GM19463 (cell line): ENCODE measurements at regions not wholly inside any gene's neighbourhood (a gene's known extent, or its start where the extent isn't known, plus 50 kb on each side); places are given as distances from the start of the nearest gene placed in this dataset.
"Not testable (repeated sequence)": the region's sequence is repeated elsewhere in the genome, so short reads cannot be mapped to it uniquely, and the experiment has no call there.

Experiments used
- ATAC-seq: cut with Tn5 transposase; IDR thresholded peaks from one replicate; pipeline ENCODE4 v1.9.1; 2021; ENCODE audit warnings: mild to moderate bottlenecking, moderate library complexity; ENCODE audit not compliant: unreplicated experiment

DNA sequence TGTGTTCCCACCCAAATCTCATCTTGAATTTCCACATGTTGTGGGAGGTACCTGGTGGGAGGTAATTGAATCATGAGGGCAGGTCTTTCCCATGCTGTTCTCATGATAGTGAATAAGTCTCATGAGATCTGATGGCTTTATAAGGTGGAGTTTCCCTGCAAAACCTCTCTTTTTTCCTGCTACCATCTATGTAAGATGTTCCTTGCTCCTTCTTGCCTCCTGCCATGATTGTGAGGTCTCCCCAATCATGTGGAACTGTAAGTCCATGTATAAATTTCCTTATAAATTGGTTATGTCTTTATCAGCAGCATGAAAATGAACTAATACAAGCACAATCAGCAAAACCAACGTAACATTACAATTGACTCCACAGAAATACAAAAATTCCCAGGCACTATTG lies 814.8 kb upstream of the CITED2 start:
- not testable (repeated sequence) for ATAC-seq

DNA sequence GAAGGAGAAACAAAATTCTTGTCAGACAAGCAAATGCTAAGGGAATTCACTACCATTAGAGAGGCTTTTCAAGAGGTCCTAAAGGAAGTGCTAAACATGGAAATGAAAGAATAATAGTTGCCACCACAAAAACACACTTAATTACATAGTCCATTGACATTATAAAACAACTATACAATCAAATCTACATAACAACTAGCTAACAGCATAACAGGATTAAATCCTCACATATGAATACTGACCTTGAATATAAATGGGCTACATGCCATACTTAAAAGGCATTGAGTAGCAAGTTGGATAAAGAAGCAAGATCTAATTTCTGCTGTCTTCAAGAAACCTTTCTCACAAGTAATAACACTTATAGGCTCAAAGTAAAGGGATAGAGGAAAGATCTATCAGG lies 811.5 kb upstream of the CITED2 start:
- ATAC-seq, result no peak

GRCh38 chr6:140183881-140184280 lies 809.4 kb upstream of the CITED2 start:
- ATAC-seq, result no peak

GRCh38 chr6:140182821-140183220 lies 808.4 kb upstream of the CITED2 start:
- no peak for ATAC-seq

DNA sequence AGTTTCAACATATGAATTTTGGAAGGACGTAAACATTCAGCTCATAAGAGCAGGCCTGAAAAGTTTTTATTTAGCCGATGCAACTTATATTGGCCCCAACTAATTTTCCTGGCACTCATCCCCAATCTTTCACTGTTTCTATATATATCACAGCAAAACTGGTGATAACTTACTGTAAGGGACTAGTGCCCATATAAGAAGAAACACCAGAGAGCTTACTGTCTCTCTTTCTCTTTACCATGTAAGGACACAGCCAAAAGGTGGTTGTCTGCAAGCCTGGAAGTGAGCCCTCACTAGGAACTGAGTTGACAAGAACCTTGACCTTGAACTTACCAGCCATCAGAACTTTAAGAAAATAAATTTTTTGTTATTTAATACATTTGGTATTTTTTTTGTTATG lies 807.4 kb upstream of the CITED2 start:
- no peak for ATAC-seq

DNA sequence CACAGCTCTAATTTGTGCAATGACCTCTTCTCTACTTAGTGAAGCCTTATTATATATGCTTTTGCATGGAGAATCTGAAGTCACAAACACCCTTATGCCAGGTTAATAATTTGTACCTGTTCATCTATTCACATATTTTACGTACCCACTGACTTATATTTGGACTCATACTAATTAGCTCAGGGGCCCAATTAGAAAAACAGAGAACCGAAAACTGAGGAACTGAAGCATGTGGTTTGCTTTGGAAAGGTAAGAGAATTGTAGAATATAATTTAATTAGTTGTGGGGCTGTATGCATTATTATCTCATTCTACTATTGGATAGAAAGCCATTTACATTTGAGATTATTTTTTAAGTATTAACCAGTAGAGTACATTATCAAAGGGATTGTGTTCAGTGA lies 805.9 kb upstream of the CITED2 start:
- no peak for ATAC-seq

- ATAC-seq, result no peak
Observed at GRCh38 chr6:140178935-140179334, 804.5 kb upstream of the CITED2 start.

GRCh38 chr6:140178520-140178919 lies 804.1 kb upstream of the CITED2 start:
- ATAC-seq, result no peak

DNA sequence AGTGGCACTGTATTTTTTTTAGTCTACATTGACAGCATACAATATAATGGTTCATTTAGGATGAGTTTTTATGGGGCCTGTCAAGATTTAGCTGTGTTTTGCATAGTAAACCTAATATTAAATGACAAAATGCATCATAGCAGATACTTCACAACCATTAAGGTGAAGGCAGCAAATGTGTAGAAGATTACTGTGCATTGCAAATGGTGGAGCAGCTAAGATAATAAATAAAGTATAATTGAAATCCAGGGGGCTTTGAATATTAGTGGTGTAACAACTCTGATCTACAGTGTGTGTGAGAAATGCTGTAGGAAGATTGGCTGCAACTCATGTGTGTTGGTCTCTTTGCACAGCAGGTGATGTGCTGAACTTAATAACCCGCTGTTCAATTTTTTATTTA lies 801.9 kb upstream of the CITED2 start:
- no peak for ATAC-seq

- no peak for ATAC-seq
Observed at GRCh38 chr6:140175486-140175885, 801.0 kb upstream of the CITED2 start.

- ATAC-seq, result no peak
Observed at GRCh38 chr6:140174524-140174923, 800.1 kb upstream of the CITED2 start.

DNA sequence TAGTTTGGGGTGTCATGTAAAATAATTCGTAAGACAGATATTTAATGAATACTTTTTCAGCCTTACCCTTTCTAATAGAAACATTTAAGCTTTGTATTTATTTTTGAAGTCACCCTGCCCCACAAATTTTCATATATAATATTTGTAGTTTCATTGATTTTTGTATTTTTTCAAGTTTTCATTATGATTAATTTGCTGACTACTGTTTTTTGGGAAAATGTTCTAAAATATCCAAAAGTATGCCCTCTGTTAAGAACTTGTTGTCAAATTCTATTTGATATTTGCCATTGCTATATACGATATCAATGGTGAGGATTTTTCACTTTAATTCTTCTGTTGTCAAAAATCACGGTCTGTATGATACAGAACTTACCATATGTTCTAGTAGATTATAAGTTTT lies 793.9 kb upstream of the CITED2 start:
- no peak for ATAC-seq

GRCh38 chr6:140160909-140161308 lies 786.5 kb upstream of the CITED2 start:
- ATAC-seq, result no peak

GRCh38 chr6:140160494-140160893 lies 786.0 kb upstream of the CITED2 start:
- ATAC-seq, result no peak

GRCh38 chr6:140156131-140156530 lies 781.7 kb upstream of the CITED2 start:
- ATAC-seq, result no peak

- no peak for ATAC-seq
Observed at GRCh38 chr6:140155451-140156126, 781.1 kb upstream of the CITED2 start.

DNA sequence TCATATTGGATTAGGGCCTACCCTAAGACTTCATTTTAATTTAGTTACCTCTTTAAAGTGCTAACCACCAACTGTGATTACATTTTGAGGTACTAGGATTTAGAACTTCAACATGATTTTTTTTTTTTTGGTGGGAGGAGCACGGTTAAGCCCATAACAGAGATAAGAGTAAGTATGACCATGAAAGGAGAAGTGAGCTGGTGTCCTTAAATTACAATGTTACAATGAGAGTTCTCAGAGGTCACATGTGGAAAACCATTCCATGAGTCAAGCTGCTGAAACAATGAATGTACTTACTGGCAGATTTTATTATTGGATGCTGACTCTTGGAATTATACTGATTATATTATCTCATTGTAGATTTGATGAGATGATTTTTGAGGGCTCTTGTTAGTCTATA lies 779.3 kb upstream of the CITED2 start:
- no peak for ATAC-seq

DNA sequence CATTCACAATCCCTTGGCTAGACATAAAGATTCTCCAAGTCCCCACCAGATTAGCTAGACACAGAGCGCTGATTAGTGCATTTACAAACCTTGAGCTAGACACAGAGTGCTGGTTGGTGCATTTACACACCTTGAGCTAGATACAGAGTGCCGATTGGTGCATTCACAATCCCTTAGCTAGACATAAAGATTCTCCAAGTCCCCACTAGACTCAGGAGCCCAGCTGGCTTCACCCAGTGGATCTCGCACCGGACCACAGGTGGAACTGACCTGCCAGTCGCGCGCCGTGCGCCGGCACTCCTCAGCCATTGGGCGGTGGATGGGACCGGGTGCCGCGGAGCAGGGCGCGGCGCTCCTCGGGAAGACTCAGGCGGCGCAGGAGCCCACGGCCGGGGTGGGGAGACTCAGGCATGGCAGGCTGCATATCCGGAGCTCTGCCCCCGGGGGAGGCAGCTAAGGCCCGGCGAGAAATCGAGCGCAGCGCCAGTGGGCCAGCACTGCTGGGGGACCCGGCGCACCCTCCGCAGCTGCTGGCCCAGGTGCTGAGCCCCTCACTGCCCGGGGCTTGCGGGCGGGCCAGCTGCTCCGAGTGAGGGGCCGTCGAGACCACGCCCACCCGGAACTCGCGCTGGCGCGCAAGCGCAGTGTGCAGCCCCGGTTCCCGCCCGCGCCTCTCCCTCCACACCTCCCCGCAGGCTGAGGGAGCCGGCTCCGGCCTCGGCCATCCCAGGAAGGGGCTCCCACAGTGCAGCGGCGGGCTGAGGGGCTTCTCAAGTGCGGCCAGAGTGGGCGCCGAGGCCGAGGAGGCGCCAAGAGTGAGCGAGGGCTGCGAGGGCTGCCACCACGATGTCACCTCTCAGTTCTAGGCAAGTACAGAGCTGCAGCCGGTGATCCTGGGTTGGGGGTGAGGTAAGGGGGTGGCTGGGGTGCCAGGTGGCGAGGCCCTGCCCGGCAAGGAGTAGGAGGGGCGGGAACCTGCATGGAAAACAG lies 773.7 kb upstream of the CITED2 start:
- not testable (repeated sequence) for ATAC-seq

DNA sequence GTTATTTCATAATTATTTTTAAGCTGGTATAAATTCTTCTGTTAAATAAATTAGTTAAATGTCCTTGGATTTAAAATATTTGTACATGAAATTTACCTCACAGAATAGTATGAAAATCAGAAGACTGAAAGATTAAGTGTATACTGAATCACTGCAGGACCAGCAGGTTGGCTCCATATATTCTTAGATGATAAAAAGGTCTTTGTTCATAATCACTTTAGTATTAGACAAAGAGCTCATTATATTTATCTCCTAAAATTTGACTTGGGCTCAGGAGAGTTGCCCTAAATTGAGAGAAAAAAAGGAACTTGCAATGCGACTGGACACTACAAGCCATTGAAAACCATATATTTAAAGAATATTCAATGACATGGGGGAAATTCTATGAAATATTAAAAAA lies 766.4 kb upstream of the CITED2 start:
- no peak for ATAC-seq

DNA sequence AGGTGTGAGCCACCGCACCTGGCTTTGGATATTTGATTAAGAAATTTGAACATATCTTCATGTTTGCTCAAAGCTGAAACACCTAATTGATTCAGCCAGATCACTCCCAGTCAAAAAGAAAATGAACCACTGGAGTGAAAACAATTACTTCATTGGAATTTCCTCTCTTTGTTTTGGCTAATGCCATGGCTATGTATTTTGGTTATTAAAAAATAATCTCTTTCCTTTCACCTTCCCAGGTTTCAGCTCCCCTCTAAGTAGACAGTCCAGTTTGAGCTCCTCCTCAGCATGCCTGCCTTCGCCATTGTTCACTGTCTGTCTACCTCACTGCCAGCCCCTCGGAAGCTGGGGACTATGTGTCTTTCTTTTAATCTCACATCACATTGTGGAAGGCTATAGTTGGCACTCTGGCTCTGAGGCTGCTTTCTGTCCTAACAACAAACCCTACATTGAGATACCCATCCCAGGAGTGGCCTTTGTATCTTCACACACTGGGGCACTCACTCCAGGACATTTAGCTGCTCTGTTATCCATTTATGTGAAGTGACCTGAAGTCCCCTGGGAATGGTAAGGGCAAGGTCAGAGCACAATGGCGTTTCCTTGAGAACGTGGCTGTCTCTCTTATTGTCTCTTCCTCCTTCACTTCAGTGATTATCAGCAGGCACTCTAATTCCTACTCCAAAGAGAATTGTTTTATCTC lies 764.0 kb upstream of the CITED2 start:
- ATAC-seq, result no peak

DNA sequence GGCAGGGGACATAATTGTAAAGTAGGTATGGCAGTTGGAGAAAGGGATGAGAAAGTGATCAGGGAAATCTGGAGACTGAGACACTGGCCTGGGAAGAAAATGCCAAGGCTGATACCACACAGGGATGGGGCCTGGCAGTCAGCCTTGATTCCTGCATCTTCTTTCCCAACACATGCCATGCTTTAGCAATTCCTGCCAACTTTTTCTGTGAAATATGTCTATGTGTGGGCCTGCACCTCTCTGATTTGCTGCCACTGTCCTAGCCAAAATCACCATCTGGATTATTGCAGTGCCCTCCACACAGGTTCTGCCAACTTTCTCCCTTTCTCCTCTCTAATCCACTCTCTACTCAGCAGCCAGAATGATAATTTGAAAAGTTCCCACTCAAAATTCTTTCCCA lies 759.8 kb upstream of the CITED2 start:
- ATAC-seq, result no peak

- no peak for ATAC-seq
Observed at GRCh38 chr6:140130074-140130473, 755.6 kb upstream of the CITED2 start.
